HS-5 (cell line): ENCODE measurements at regions not wholly inside any gene's neighbourhood (a gene's known extent, or its start where the extent isn't known, plus 50 kb on each side); places are given as distances from the start of the nearest gene placed in this dataset.
"Not testable (repeated sequence)": the region's sequence is repeated elsewhere in the genome, so short reads cannot be mapped to it uniquely, and the experiment has no call there.

ENCODE experiments used
- DNase-seq: peaks from one replicate; pipeline ENCODE4 v3.0.0-alpha.2; 2012; ENCODE audit warnings: low read depth

- no peak for DNase-seq
These were observed 726.0 kb downstream of the DNAH5 start for GRCh38 chr5:13218518-13218917.

- no peak for DNase-seq
These were observed 726.9 kb downstream of the DNAH5 start for GRCh38 chr5:13217636-13218035.

- no peak for DNase-seq
These were observed 728.7 kb downstream of the DNAH5 start for GRCh38 chr5:13215806-13216205.

- no peak for DNase-seq
These were observed 729.1 kb downstream of the DNAH5 start for GRCh38 chr5:13215370-13215769.

GRCh38 chr5:13214182-13214581 is 730.3 kb downstream of the DNAH5 start:
- no peak for DNase-seq

GRCh38 chr5:13212886-13213285 is 731.6 kb downstream of the DNAH5 start:
- DNase-seq: peak; percentile 57

GRCh38 chr5:13211064-13211463 is 733.4 kb downstream of the DNAH5 start:
- no peak for DNase-seq

GRCh38 chr5:13207112-13207511 is 737.4 kb downstream of the DNAH5 start:
- no peak for DNase-seq

GRCh38 chr5:13201022-13201421 is 743.5 kb downstream of the DNAH5 start:
- DNase-seq: no peak

GRCh38 chr5:13198226-13198625 is 746.3 kb downstream of the DNAH5 start:
- not testable (repeated sequence) for DNase-seq

GRCh38 chr5:13189532-13189931 is 755.0 kb downstream of the DNAH5 start:
- no peak for DNase-seq

GRCh38 chr5:13188371-13188770 is 756.1 kb downstream of the DNAH5 start:
- DNase-seq: peak; percentile 76

GRCh38 chr5:13187186-13187585 is 757.3 kb downstream of the DNAH5 start:
- DNase-seq: no peak

GRCh38 chr5:13186177-13186576 is 758.3 kb downstream of the DNAH5 start:
- DNase-seq: no peak

GRCh38 chr5:13179407-13180087 is 764.9 kb downstream of the DNAH5 start:
- no peak for DNase-seq

GRCh38 chr5:13143630-13144029 is 800.9 kb downstream of the DNAH5 start:
- DNase-seq: peak; percentile 31

- DNase-seq: no peak
These were observed 801.3 kb downstream of the DNAH5 start for GRCh38 chr5:13143214-13143613.

GRCh38 chr5:13133951-13134350 is 810.5 kb downstream of the DNAH5 start:
- DNase-seq: no peak

- DNase-seq: peak; percentile 67
These were observed 829.0 kb downstream of the DNAH5 start for GRCh38 chr5:13115476-13115875.

- peak; percentile 63 for DNase-seq
These were observed 836.2 kb downstream of the DNAH5 start for GRCh38 chr5:13108265-13108664.

GRCh38 chr5:13107537-13107936 is 837.0 kb downstream of the DNAH5 start:
- DNase-seq: peak; percentile 44

- no peak for DNase-seq
These were observed 863.4 kb downstream of the DNAH5 start for GRCh38 chr5:13081116-13081515.

GRCh38 chr5:13072936-13073335 is 871.6 kb downstream of the DNAH5 start:
- not testable (repeated sequence) for DNase-seq

- DNase-seq: no peak
These were observed 881.4 kb downstream of the DNAH5 start for GRCh38 chr5:13063088-13063487.
